Limb (tissue), 2 donors: ENCODE measurements at regions not wholly inside any gene's neighbourhood (a gene's known extent, or its start where the extent isn't known, plus 50 kb on each side); places are given as distances from the start of the nearest gene placed in this dataset.
"Not testable (repeated sequence)": the region's sequence is repeated elsewhere in the genome, so short reads cannot be mapped to it uniquely, and the experiment has no call there.

ENCODE experiments used
- DNase-seq, 2 donors: peaks; one replicate each; pipeline ENCODE4 v3.0.0-alpha.2; 2016; ENCODE audit errors: extremely low spot score in 2 of 2

- no peak for DNase-seq
These were observed 51.5 kb upstream of the MRI1 start for GRCh38 chr19:13712767-13713201.

- no peak for DNase-seq
These were observed 56.4 kb upstream of the MRI1 start for GRCh38 chr19:13707915-13708314.

- DNase-seq: no peak
These were observed 58.3 kb upstream of the MRI1 start for GRCh38 chr19:13705928-13706447.

GRCh38 chr19:13705201-13705600, 59.1 kb upstream of the MRI1 start:
- DNase-seq: no peak

GRCh38 chr19:13701624-13702023, 62.7 kb upstream of the MRI1 start:
- DNase-seq: no peak

- DNase-seq: no peak
These were observed 63.7 kb upstream of the MRI1 start for GRCh38 chr19:13700621-13701020.

- no peak for DNase-seq
These were observed 64.5 kb upstream of the MRI1 start for GRCh38 chr19:13699786-13700185.

- DNase-seq: no peak
These were observed 67.5 kb upstream of the MRI1 start for GRCh38 chr19:13696839-13697238.

GRCh38 chr19:13693889-13694288, 70.4 kb upstream of the MRI1 start:
- DNase-seq: no peak

GRCh38 chr19:13691569-13692435, 72.5 kb upstream of the MRI1 start:
- peak; percentile 29 to 58 for DNase-seq

GRCh38 chr19:13689085-13689484, 75.2 kb upstream of the MRI1 start:
- DNase-seq: peak; percentile 31 to 34

- DNase-seq: no peak
These were observed 80.3 kb upstream of the MRI1 start for GRCh38 chr19:13684021-13684420.

GRCh38 chr19:13681509-13681908, 82.8 kb upstream of the MRI1 start:
- no peak for DNase-seq

GRCh38 chr19:13680708-13681360, 83.5 kb upstream of the MRI1 start:
- DNase-seq: not testable (repeated sequence)

GRCh38 chr19:13676967-13677366, 87.4 kb upstream of the MRI1 start:
- DNase-seq: not testable (repeated sequence)

- not testable (repeated sequence) for DNase-seq
These were observed 91.7 kb upstream of the MRI1 start for GRCh38 chr19:13672480-13673175.

- DNase-seq: no peak
These were observed 93.5 kb upstream of the MRI1 start for GRCh38 chr19:13670846-13671245.

- DNase-seq: peak in 1 of 2 donors; percentile 31
These were observed 94.5 kb upstream of the MRI1 start for GRCh38 chr19:13669780-13670355.

- DNase-seq: no peak
These were observed 95.4 kb upstream of the MRI1 start for GRCh38 chr19:13668964-13669363.

GRCh38 chr19:13666165-13666564, 98.2 kb upstream of the MRI1 start:
- no peak for DNase-seq

GRCh38 chr19:13665125-13665905, 99.0 kb upstream of the MRI1 start:
- no peak for DNase-seq
